Natural killer cell (primary cell): ENCODE measurements at regions not wholly inside any gene's neighbourhood (a gene's known extent, or its start where the extent isn't known, plus 50 kb on each side); places are given as distances from the start of the nearest gene placed in this dataset.

ENCODE experiments used
- ATAC-seq, 3 donors: fragments of 150-1000 bp in 2 of 3; fragments of 200-7000 bp in 1 of 3; cut with Tn5 transposase; 1 replicate in 1 of 3; 2 replicates in 2 of 3; pipeline ENCODE4 v1.10.0; 2021; ENCODE audit warnings: mild to moderate bottlenecking in 2 of 3, moderate library complexity in 2 of 3
- DNase-seq, 2 donors: peaks; one replicate each; pipeline versions ENCODE4 v3.0.0 to v3.0.0-alpha.2; 2013 to 2021; ENCODE audit warnings: mixed read lengths in 1 of 2
- H3K27ac ChIP-seq: one replicate; pipeline ENCODE4 v1.5.1; 2013; ENCODE audit warnings: mild to moderate bottlenecking, low read length
- H3K27me3 ChIP-seq: one replicate; pipeline ENCODE4 v1.6.1; 2013; ENCODE audit warnings: low read length; ENCODE audit not compliant: control insufficient read depth, insufficient read depth
- H3K36me3 ChIP-seq: one replicate; pipeline ENCODE4 v1.6.1; 2013; ENCODE audit warnings: low read length; ENCODE audit not compliant: control insufficient read depth, insufficient read depth
- H3K4me1 ChIP-seq: one replicate; pipeline ENCODE4 v1.6.1; 2013; ENCODE audit warnings: low read length; ENCODE audit not compliant: control insufficient read depth, insufficient read depth
- H3K4me3 ChIP-seq: one replicate; pipeline ENCODE4 v1.5.1; 2013; ENCODE audit warnings: low read length
- H3K9me3 ChIP-seq: one replicate; pipeline ENCODE4 v1.6.1; 2013; ENCODE audit warnings: low read length; ENCODE audit not compliant: control insufficient read depth, insufficient read depth
- H3K27ac Mint-ChIP-seq, 2 donors: one replicate each; pipeline ENCODE4 v1.8.0; 2022; ENCODE audit warnings: mild to moderate bottlenecking in 2 of 2, mixed read lengths in 2 of 2, moderate library complexity in 1 of 2
- H3K27me3 Mint-ChIP-seq, 2 donors: one replicate each; pipeline ENCODE4 v1.8.0; 2022; ENCODE audit warnings: low read depth in 2 of 2, mixed read lengths in 2 of 2
- H3K36me3 Mint-ChIP-seq: one replicate; pipeline ENCODE4 v1.8.0; 2022; ENCODE audit warnings: mixed read lengths
- H3K4me1 Mint-ChIP-seq, 2 donors: one replicate each; pipeline ENCODE4 v1.8.0; 2022; ENCODE audit warnings: mixed read lengths in 2 of 2
- H3K4me3 Mint-ChIP-seq: one replicate; pipeline ENCODE4 v1.8.0; 2022; ENCODE audit warnings: mild to moderate bottlenecking, moderate library complexity, mixed read lengths
- H3K9me3 Mint-ChIP-seq, 2 donors: one replicate each; pipeline ENCODE4 v1.8.0; 2022; ENCODE audit warnings: mixed read lengths in 2 of 2
- WGBS: methylation state at CpG from one replicate; pipeline ENCODE4 v1.1.7; 2013; ENCODE audit warnings: missing lambda C conversion rate; ENCODE audit not compliant: insufficient coverage; 5-methylcytosine and 5-hydroxymethylcytosine counted together
- intact Hi-C: fragments of 100-400 bp; cut with micrococcal nuclease; formaldehyde crosslinking; loops from one replicate; pipeline ENCODE4 v1.14.2; 2022
- TF ChIP-seq, protein P1 (sequence below): fragments of 200-600 bp; IDR thresholded peaks from one replicate; pipeline ENCODE4 v1.8.0; 2022; ENCODE audit warnings: antibody characterized with exemption

DNA sequence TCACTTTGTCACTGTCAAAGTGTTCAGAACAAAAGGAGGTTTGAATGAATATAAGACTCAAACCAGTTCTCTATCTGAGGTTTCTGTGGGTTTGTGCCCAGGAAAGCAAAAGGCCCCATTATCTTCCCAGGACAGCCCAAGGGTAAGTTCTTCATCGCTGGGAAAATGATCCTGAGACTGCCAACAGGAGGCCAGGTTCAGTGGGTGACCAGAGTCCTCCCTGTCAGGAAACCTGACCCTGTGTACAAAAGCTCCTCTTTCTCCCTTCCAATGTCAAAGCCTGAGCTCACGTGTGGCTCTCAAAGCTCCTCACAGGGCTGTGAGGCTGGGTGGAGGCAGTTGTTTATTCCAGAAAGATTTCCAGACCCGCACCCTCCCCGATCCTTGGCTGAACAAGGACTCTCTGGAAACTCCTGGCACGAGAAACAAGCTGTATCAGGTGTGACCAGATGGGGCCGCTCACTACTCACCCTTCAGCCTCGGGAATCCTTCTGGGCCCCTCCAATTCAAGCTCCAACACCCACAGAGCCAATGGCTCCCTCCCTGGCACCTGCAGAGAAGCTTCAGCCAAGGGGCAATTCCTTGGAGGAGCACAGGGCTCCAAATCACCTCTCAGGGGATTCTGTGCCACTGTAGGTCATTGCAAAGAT lies 1516.7 kb downstream of the TSPY10 start:
- intact Hi-C loops, result no loop called here
- Mint-ChIP-seq H3K27me3 (no peaks in the 10 kb centered on the region), H3K27ac (no peak overlapping the region), H3K36me3 (no peaks in the 10 kb centered on the region), H3K4me3 (no peak overlapping the region), H3K9me3 (peaks cover 17 to 27% of the 10 kb centered on the region in 2 donors), H3K4me1 (no peaks in the 10 kb centered on the region)
- 45% methylated on average over 6 of the region's 7 CpGs for WGBS
- no peak for ATAC-seq
- Histone ChIP-seq H3K27me3 (no peaks in the 10 kb centered on the region), H3K4me3 (no peak overlapping the region), H3K36me3 (no peaks in the 10 kb centered on the region), H3K9me3 (peaks cover 13% of the 10 kb centered on the region), H3K4me1 (no peaks in the 10 kb centered on the region), H3K27ac (no peak overlapping the region)
- TF ChIP-seq, protein P1, sequence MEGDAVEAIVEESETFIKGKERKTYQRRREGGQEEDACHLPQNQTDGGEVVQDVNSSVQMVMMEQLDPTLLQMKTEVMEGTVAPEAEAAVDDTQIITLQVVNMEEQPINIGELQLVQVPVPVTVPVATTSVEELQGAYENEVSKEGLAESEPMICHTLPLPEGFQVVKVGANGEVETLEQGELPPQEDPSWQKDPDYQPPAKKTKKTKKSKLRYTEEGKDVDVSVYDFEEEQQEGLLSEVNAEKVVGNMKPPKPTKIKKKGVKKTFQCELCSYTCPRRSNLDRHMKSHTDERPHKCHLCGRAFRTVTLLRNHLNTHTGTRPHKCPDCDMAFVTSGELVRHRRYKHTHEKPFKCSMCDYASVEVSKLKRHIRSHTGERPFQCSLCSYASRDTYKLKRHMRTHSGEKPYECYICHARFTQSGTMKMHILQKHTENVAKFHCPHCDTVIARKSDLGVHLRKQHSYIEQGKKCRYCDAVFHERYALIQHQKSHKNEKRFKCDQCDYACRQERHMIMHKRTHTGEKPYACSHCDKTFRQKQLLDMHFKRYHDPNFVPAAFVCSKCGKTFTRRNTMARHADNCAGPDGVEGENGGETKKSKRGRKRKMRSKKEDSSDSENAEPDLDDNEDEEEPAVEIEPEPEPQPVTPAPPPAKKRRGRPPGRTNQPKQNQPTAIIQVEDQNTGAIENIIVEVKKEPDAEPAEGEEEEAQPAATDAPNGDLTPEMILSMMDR, result no peak
- DNase-seq, result no peak

DNA sequence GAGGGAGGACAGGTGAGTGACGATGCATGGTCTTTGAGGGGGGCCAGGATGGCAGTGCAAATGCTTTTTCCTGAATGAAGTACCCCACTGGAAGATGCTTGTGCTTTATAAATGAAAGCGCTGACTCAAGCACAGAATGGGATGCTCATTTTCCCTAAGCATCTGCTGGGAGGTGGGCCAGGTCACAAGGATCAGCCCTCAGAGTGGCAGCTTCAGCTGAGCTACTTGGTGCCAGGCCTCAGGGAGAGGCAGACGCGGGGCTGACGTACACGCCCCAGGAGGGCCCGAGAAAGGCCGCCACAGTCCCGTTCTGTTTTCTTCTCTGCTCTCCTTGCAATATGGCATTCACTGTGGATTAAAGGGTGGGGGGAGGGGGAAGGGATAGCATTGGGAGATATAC lies 1535.8 kb downstream of the TSPY10 start:
- WGBS, result 82% methylated on average over 8 of the region's 9 CpGs
- peaks cover 0 to 3% of the 10 kb centered on the region in 2 donors for H3K9me3 Mint-ChIP-seq
- Histone ChIP-seq H3K4me3 (no peak overlapping the region), H3K27ac (no peak overlapping the region), H3K9me3 (no peaks in the 10 kb centered on the region), H3K27me3 (no peaks in the 10 kb centered on the region), H3K36me3 (no peaks in the 10 kb centered on the region), H3K4me1 (no peaks in the 10 kb centered on the region)
- no peaks in the 10 kb centered on the region for H3K36me3 Mint-ChIP-seq
- intact Hi-C loops, result no loop called here
- DNase-seq, result no peak
- H3K4me3 Mint-ChIP-seq, result no peak overlapping the region
- TF ChIP-seq, protein P1, result no peak
- ATAC-seq, result no peak
- no peak overlapping the region for H3K27ac Mint-ChIP-seq
- no peaks in the 10 kb centered on the region for H3K27me3 Mint-ChIP-seq
- no peaks in the 10 kb centered on the region for H3K4me1 Mint-ChIP-seq

- Mint-ChIP-seq H3K4me1 (no peaks in the 10 kb centered on the region), H3K27me3 (no peaks in the 10 kb centered on the region), H3K27ac (no peak overlapping the region), H3K4me3 (no peak overlapping the region), H3K36me3 (no peaks in the 10 kb centered on the region), H3K9me3 (peaks cover 0 to 3% of the 10 kb centered on the region in 2 donors)
- H3K4me1 ChIP-seq, result no peaks in the 10 kb centered on the region
- no peak overlapping the region for H3K4me3 ChIP-seq
- no peak overlapping the region for H3K27ac ChIP-seq
- intact Hi-C loops, result no loop called here
- H3K9me3 ChIP-seq, result no peaks in the 10 kb centered on the region
- H3K27me3 ChIP-seq, result no peaks in the 10 kb centered on the region
- no CpG with 5 or more reads among the region's 2 CpGs for WGBS
- TF ChIP-seq, protein P1, result no peak
- no peak for DNase-seq
- no peak for ATAC-seq
- H3K36me3 ChIP-seq, result no peaks in the 10 kb centered on the region
Observed at GRCh38 chrY:11063960-11064359, 1536.3 kb downstream of the TSPY10 start.

DNA sequence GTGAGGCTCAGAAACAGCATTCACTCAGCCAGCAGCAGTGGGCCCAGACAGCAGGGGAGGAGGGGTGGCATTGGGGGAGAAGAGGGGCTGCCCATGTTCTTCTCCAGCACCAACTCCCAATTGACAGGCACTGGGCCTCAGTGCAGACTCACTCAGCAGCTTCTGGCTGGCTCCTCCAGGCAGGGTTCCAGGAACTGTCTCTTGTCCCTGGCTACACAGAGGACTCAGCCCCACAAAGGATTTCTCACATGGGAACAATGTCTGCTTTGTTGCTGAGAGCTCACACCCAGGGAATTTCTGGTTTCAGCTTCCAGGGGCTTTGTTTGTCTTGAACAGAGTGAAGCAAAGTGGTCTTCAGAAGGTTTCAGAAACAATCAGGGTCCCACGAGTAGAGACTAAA lies 1536.7 kb downstream of the TSPY10 start:
- intact Hi-C loops, result no loop called here
- Mint-ChIP-seq H3K27ac (no peak overlapping the region), H3K4me3 (no peak overlapping the region), H3K4me1 (no peaks in the 10 kb centered on the region), H3K9me3 (peaks cover 0 to 3% of the 10 kb centered on the region in 2 donors), H3K36me3 (no peaks in the 10 kb centered on the region), H3K27me3 (no peaks in the 10 kb centered on the region)
- ATAC-seq, result no peak
- WGBS, result 33% methylated on average over 1 of the region's 1 CpG
- Histone ChIP-seq H3K4me1 (no peaks in the 10 kb centered on the region), H3K9me3 (no peaks in the 10 kb centered on the region), H3K27me3 (no peaks in the 10 kb centered on the region), H3K36me3 (no peaks in the 10 kb centered on the region), H3K4me3 (no peak overlapping the region), H3K27ac (no peak overlapping the region)
- no peak for DNase-seq
- TF ChIP-seq, protein P1, result no peak
